Heart left ventricle (tissue), 13 donors: ENCODE measurements at regions not wholly inside any gene's neighbourhood (a gene's known extent, or its start where the extent isn't known, plus 50 kb on each side); places are given as distances from the start of the nearest gene placed in this dataset.

ENCODE experiments used
- CTCF ChIP-seq, 12 donors: fragments of 200-600 bp; sonication (generic) in 4 of 12; IDR thresholded peaks; one replicate each; pipeline versions ENCODE4 v1.5.0 to v1.8.0; 2018 to 2022; ENCODE audit warnings: antibody characterized with exemption in 12 of 12, mild to moderate bottlenecking in 5 of 12
- POLR2A ChIP-seq, 2 donors: fragments of 450-650 bp; IDR thresholded peaks; one replicate each; pipeline ENCODE4 v1.6.1; 2017; ENCODE audit warnings: antibody characterized with exemption in 2 of 2, mild to moderate bottlenecking in 2 of 2, moderate library complexity in 2 of 2
- donor health status: ischemic (EF 13 %, LVEDD 7.1; RV severe dilation, severe dysfunction).
- donor health status: DM: no; HTN: yes; CAD: no.
- donor health status: DM: no; HTN: no; CAD: no.
- donor health status: ischemic (EF 25% LVEDD 6.9; RV normal size, moderate dysfunction).
- donor health status: ischemic (EF 25% LVEDD 5.7; RV mildly dilated, moderate dysfunction).
- donor health status: ischemic (EF 35%, LVEDD 5.7; RV mildly dilated, moderate dysfunction).
- donor health status: nonischemic (EF 11% LVEDD 7.7; RV severe dilation, severe dysfunction).
- donor health status: DM: yes; HTN: yes; CAD: no.
- donor health status: PGD.
- donor health status: ischemic (EF 29% LVEDD 5.4; RV normal size, mild dysfunction).
- donor health status: nonischemic (EF 23%, LVEDD 6.1; RV moderate dilation, normal function).

DNA sequence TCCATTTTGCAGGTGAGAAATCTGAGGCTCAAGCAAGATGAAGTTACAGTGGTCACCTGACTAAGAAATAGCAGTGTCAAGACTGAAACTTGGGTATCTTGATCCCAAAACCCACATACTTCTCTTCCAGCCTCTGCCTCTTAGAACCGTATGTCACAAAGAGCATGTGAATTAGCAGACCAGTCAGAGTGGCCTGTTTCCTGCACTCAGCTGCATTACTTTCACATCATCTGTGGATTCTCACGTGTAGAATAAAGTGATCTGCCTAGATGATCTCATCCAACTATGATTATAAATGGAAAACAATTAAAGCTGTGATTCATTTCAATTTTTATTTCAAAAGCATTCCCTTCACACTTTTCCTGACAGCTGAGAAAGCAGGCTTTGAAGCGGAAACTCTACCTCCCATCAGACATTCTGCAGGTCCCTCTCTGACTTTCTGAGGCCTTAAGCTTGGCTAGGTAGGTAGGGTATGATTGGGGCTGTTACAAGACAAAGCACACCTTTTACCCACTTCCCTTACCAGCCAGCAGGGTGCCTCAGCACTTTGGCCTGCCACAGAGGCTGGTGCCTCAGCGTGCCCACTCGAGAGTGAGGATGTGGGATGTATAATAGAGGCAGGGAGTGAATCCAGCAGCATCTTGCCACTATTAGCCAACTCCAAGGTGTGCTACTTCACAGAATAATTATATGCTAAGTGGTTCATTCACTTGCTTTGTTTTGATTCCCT lies 70.2 kb upstream of the PDE1C start:
- TF ChIP-seq CTCF (IDR thresholded peaks at IDR 0.05) (peak in 2 of 12 donors; percentile 19), POLR2A (IDR thresholded peaks at IDR 0.05) (no peak)
